A673 (cell line): ENCODE measurements at regions not wholly inside any gene's neighbourhood (a gene's known extent, or its start where the extent isn't known, plus 50 kb on each side); places are given as distances from the start of the nearest gene placed in this dataset.

ENCODE experiments used
- BruUV-seq: library from RNA; stranded (reverse); fragments of 400-500 nt; replicated peaks from 2 replicates; lab custom pipeline; 2021; lab: Mats Ljungman, UMichigan
- CTCF ChIA-PET: fragments of 300-600 bp; sonication (Branson Sonifier 250); formaldehyde crosslinking; loops from one replicate; lab custom pipeline; 2022; ENCODE audit warnings: antibody characterized with exemption; lab: Charles Lee
- POLR2A ChIA-PET: fragments of 300-600 bp; sonication (Branson Sonifier 250); formaldehyde crosslinking; loops from one replicate; lab custom pipeline; 2022; ENCODE audit warnings: antibody characterized with exemption; ENCODE audit not compliant: low non-redundant PET; lab: Charles Lee
- DNase-seq: peaks from one replicate; pipeline ENCODE4 v3.0.0-alpha.2; 2015; ENCODE audit warnings: low spot score
- H3K27ac ChIP-seq: fragments of 200-600 bp; sonication (generic); 2 replicates; pipeline ENCODE4 v1.5.1; 2016; ENCODE audit warnings: mixed run types, low read depth, mild to moderate bottlenecking, mixed read lengths, antibody characterized with exemption, low read length; ENCODE audit not compliant: poor library complexity, severe bottlenecking
- H3K27me3 ChIP-seq: fragments of 200-600 bp; sonication (generic); replicated peaks from 2 replicates; pipeline ENCODE4 v1.6.1; 2017; ENCODE audit warnings: mixed run types, low read depth, mild to moderate bottlenecking, mixed read lengths, antibody characterized with exemption, low read length; ENCODE audit not compliant: insufficient read depth, poor library complexity
- H3K36me3 ChIP-seq: fragments of 200-600 bp; sonication (generic); 2 replicates; pipeline ENCODE4 v1.6.1; 2016; ENCODE audit warnings: mixed run types, mild to moderate bottlenecking, mixed read lengths, antibody characterized with exemption, low read length; ENCODE audit not compliant: insufficient read depth, poor library complexity, severe bottlenecking
- H3K4me1 ChIP-seq: fragments of 200-600 bp; sonication (generic); 2 replicates; pipeline ENCODE4 v1.6.1; 2017; ENCODE audit warnings: mixed run types, mild to moderate bottlenecking, mixed read lengths, antibody characterized with exemption, low read length; ENCODE audit not compliant: insufficient read depth, poor library complexity, severe bottlenecking
- H3K4me3 ChIP-seq: fragments of 200-600 bp; sonication (generic); 2 replicates; pipeline ENCODE4 v1.5.1; 2016; ENCODE audit warnings: low read depth, mixed run types, mild to moderate bottlenecking, mixed read lengths, low read length; ENCODE audit not compliant: poor library complexity, severe bottlenecking
- H3K9me3 ChIP-seq: fragments of 200-600 bp; sonication (generic); 2 replicates; pipeline ENCODE4 v1.6.1; 2016; ENCODE audit warnings: mixed run types, low read depth, mild to moderate bottlenecking, mixed read lengths, antibody characterized with exemption, low read length; ENCODE audit not compliant: poor library complexity, severe bottlenecking
- CTCF ChIP-seq: fragments of 300-800, 200-600 bp; sonication (generic); conservative IDR thresholded peaks from 2 replicates; pipeline ENCODE4 v1.5.1; 2017; ENCODE audit warnings: low read depth, mild to moderate bottlenecking, antibody characterized with exemption, low read length, moderate library complexity, mixed read lengths
- EZH2 ChIP-seq: fragments of 200-600 bp; sonication (generic); IDR thresholded peaks from 2 replicates; pipeline ENCODE4 v1.6.1; 2017; ENCODE audit warnings: borderline replicate concordance, low read depth, mild to moderate bottlenecking, mixed read lengths, antibody characterized with exemption, low read length; ENCODE audit not compliant: poor library complexity, severe bottlenecking
- intact Hi-C: fragments of 100-400 bp; cut with micrococcal nuclease; formaldehyde crosslinking; loops from one replicate; pipeline ENCODE4 v1.10.0; 2022; ENCODE audit not compliant: unreplicated experiment

GRCh38 chr13:103941506-103942140 is 875.4 kb upstream of the SLC10A2 start:
- no peaks in the 10 kb centered on the region for H3K27me3 ChIP-seq
- TF ChIP-seq EZH2: no peak
- no peak for TF ChIP-seq CTCF
- ChIA-PET POLR2A (no interaction called here), CTCF (no interaction called here)
- no peaks in the 10 kb centered on the region for H3K4me1 ChIP-seq
- H3K27ac ChIP-seq: no peak overlapping the region
- BruUV-seq: no TSS peak
- no peak for DNase-seq
- no peaks in the 10 kb centered on the region for H3K9me3 ChIP-seq
- H3K4me3 ChIP-seq: no peak overlapping the region
- no peaks in the 10 kb centered on the region for H3K36me3 ChIP-seq
- intact Hi-C loops: no loop called here

DNA sequence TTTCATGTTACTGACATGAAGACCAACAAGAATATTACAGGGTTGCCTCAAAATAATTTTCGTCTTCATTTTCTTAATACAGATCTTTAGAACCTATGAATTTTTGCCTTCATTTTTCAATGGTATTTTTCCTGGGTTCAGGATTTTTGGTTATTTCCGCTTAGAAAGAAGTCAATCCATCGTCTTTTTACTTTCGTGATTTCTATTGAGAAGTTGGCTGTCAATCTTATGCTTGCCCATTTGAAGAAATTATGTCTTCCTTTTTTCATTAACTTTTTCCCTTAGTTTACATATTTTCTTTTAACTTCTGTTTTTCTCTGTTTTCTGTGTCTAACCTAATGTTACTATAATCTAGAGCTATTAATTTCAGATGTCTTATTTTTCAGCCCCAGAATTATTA is 868.9 kb upstream of the SLC10A2 start:
- no peaks in the 10 kb centered on the region for H3K36me3 ChIP-seq
- peaks cover 4% of the 10 kb centered on the region for H3K9me3 ChIP-seq
- H3K4me3 ChIP-seq: no peak overlapping the region
- intact Hi-C loops: no loop called here
- no peak overlapping the region for H3K27ac ChIP-seq
- DNase-seq: no peak
- no peaks in the 10 kb centered on the region for H3K27me3 ChIP-seq
- CTCF ChIA-PET: no interaction called here
- H3K4me1 ChIP-seq: no peaks in the 10 kb centered on the region
- BruUV-seq: no TSS peak
- TF ChIP-seq CTCF (no peak), EZH2 (no peak)
- POLR2A ChIA-PET: no interaction called here

DNA sequence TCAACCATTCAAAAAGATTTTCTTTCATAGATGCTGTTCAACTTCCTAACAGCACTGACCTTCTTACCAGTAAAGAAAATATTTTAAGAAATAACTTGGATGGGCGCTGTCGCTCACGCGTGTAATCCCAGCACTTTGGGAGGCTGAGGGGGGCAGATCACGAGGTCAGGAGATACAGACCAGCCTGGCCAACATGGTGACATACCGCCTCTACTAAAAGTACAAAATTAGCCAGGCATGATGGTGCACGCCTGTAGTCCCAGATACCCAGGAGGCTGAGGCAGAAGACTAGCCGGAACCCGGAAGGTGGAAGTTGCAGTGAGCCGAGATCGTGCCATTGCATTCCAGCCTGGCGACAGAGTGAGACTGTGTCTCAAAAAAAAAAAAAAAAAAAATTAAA is 865.7 kb upstream of the SLC10A2 start:
- no TSS peak for BruUV-seq
- no peak overlapping the region for H3K27ac ChIP-seq
- H3K4me1 ChIP-seq: no peaks in the 10 kb centered on the region
- no peak overlapping the region for H3K4me3 ChIP-seq
- ChIA-PET CTCF (no interaction called here), POLR2A (no interaction called here)
- H3K27me3 ChIP-seq: no peaks in the 10 kb centered on the region
- intact Hi-C loops: no loop called here
- TF ChIP-seq CTCF (no peak), EZH2 (no peak)
- H3K36me3 ChIP-seq: no peaks in the 10 kb centered on the region
- no peak for DNase-seq
- H3K9me3 ChIP-seq: peaks cover 4% of the 10 kb centered on the region
